IPS-18c (cell line): ENCODE measurements at regions not wholly inside any gene's neighbourhood (a gene's known extent, or its start where the extent isn't known, plus 50 kb on each side); places are given as distances from the start of the nearest gene placed in this dataset.

Source experiments
- H3K4me3 ChIP-seq: 2 replicates; pipeline ENCODE4 v1.7.0; 2013; ENCODE audit warnings: low read depth, mild to moderate bottlenecking, low read length, moderate library complexity; ENCODE audit not compliant: insufficient read depth
- H3K9me3 ChIP-seq: one replicate; pipeline ENCODE4 v1.6.1; 2013; ENCODE audit warnings: mild to moderate bottlenecking, low read length, moderate library complexity; ENCODE audit not compliant: control insufficient read depth, insufficient read depth

- Histone ChIP-seq H3K9me3 (no peaks in the 10 kb centered on the region), H3K4me3 (no peak overlapping the region)
These were observed 342.6 kb upstream of the NFE2L3 start for GRCh38 chr7:25809441-25809840.

GRCh38 chr7:25812086-25812850 is 339.7 kb upstream of the NFE2L3 start:
- no peak overlapping the region for H3K4me3 ChIP-seq
- no peaks in the 10 kb centered on the region for H3K9me3 ChIP-seq

DNA sequence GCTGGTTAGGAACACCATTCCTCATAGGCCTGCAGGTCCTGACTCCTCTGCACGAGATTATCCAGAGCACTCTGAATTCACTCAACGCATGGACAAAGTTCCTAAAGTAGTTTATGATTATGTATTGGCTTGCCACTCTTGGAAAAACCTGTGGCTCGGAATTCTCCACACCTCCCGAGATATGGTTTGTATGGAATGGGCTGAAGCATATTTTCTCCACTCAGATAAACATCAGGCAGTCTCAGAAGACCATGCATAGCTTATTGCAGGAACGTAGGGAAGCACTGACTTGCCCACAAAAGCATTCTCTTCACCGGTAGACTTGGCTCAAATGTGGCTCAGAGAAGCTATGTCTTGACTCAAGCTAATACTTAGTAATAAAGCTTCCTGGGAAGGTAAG is 338.6 kb upstream of the NFE2L3 start:
- Histone ChIP-seq H3K4me3 (no peak overlapping the region), H3K9me3 (no peaks in the 10 kb centered on the region)

DNA sequence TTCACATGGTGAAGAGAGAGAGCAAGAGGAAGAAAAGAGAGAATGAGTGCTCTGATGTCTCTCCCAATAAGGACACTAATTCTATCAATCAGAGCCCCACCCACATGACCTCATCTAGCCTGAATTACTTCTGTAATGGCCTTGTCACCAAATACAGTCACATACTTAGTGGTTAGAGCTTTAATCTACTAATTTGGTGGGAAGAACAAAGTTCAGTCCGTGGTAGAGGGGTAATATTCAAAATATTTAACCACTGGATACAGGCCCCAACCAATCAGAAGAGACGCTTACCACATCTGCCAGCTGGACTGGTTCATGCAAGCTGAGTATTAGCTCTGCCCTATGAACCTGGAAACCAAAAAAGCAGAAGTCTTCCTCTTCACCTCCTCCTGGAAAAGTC is 336.3 kb upstream of the NFE2L3 start:
- no peaks in the 10 kb centered on the region for H3K9me3 ChIP-seq

DNA sequence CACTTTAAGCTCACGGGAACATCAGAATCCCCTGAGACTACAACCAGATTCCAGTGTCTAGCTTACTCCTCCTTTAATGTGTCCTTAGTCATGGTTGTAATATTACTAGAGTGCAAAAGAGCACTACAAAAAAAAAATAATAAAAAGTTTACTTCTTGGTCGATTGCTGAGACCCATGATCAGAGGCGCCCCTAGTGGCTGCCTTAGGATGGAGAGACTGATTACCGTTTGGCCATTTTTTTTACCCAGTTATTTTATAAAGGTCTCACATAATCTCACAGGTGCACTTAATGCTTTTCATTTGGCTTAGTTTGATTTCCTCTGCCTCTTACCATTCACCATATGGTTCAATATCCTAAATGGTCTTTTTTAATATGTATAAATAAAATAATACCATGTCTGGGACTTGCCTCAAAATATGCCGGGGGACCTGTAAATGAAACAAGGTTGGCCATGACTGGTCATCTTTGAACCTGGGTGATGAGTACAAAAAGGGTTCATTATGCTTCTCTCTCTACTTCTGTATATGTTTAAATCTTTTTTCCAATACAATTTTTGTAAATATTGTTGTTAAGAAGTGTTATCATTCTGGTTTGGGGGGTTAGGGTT is 331.5 kb upstream of the NFE2L3 start:
- no peaks in the 10 kb centered on the region for H3K9me3 ChIP-seq
- H3K4me3 ChIP-seq: no peak overlapping the region

More for the DNA sequence above, 336.3 kb upstream of the NFE2L3 start:
- H3K4me3 ChIP-seq: no peak overlapping the region

DNA sequence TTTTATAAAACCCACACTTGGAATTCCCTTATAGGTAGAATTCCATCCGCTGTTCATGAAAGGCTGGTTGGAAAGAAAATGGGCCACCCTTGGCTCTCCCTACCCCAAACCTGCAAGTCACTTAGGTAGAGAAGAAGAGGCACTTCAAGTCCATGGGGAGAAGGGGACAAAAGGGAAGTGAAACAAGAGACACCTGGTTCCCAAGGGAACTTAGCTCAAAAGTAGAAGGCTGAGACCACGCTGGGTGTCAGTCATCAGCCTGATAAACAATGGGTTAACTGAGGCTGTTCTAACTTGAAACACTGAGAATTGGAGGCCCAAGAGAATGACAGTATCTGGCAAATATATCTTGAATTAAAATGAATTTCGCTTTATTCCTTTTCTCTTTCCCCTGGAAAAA is 330.8 kb upstream of the NFE2L3 start:
- H3K4me3 ChIP-seq: no peak overlapping the region
- H3K9me3 ChIP-seq: no peaks in the 10 kb centered on the region

GRCh38 chr7:25822823-25823222 is 329.2 kb upstream of the NFE2L3 start:
- Histone ChIP-seq H3K4me3 (no peak overlapping the region), H3K9me3 (no peaks in the 10 kb centered on the region)

DNA sequence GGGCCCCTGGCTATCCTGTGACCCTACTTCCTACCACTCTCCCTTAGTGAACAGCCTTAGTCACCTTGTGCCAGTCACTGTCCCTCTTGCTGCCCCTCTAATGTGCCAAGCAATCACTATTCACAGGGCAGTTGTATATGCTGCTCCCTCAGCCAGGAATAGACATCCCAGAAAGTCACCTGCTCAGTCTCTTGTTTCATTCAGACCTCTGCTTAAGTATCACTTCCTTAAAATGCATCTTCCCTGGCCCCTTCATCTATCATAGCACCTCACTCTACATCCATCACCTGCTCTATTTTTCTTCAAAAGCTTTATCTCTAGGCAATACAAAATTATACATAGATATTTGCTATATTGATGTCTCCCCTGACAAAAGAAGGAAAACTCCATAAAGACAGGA is 328.4 kb upstream of the NFE2L3 start:
- no peak overlapping the region for H3K4me3 ChIP-seq
- H3K9me3 ChIP-seq: no peaks in the 10 kb centered on the region

- H3K4me3 ChIP-seq: no peak overlapping the region
- no peaks in the 10 kb centered on the region for H3K9me3 ChIP-seq
These were observed 323.5 kb upstream of the NFE2L3 start for GRCh38 chr7:25828468-25828867.

GRCh38 chr7:25829663-25830062 is 322.3 kb upstream of the NFE2L3 start:
- no peaks in the 10 kb centered on the region for H3K9me3 ChIP-seq
- no peak overlapping the region for H3K4me3 ChIP-seq

DNA sequence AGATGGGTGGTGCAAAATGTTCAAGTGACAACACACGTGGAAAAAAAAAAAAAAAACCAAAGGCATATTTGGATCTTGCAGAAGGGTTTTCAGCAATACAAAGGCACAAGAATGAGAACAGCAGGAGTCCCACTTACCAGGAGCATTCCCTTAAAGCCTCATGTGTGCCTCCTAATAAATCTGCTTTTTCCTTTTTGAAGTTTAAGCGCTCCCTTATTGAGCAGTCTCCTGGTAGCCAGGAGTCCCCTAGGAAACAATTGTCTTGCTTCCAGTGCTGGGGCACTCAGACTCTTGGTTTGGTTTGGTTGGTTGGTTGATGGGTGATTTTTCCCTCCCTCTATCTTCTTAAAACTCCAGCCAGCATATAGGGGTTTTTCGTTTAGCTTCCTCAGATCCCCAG is 321.8 kb upstream of the NFE2L3 start:
- Histone ChIP-seq H3K4me3 (no peak overlapping the region), H3K9me3 (no peaks in the 10 kb centered on the region)

DNA sequence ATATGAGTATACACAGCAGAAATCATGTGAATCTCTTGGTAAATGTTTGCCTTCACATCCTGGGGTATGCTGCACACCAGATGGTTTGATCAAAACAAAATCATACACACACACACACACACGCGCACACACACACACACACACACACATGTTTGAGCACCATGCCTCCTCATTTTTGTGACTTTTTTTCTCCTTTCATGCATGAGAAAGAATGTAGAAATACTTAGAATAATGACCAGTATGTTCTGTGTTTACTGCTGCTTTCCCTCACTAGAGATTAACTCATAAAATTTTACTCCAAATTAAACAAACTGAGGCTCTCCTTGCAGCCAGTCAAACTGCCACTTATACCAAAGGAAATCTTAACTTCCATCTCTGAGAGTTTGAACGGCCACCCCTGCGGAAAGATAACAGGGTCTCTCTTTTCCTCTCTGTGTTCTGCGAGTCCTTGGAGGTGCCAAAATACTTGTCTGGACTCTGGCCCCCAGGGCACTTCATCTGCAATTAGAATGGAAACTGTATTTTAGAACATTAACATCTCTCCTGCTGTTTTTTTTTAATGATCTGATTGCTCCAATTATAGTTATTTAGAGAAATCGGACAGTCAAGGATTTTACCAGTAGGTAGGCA is 320.8 kb upstream of the NFE2L3 start:
- Histone ChIP-seq H3K4me3 (no peak overlapping the region), H3K9me3 (no peaks in the 10 kb centered on the region)

- H3K4me3 ChIP-seq: no peak overlapping the region
- H3K9me3 ChIP-seq: no peaks in the 10 kb centered on the region
These were observed 320.1 kb upstream of the NFE2L3 start for GRCh38 chr7:25831831-25832411.

DNA sequence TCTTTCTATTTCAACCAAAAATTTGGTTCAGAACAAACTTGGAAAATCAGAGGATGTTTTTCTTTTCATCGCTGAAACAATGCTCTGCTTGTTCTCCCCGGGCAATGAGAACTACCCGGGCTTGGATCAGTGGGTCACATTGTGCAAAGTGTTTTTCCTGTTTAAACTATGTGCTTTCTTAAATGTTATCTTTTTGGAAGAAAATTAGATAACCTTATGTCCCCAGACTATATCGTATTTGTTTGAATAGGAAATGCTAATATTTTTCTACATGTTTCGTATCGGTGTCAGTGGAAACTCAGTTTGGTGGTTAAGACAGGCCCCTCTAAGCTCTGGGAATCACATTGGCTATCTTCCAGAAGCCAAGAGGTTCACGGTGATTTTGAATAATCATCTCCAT is 319.5 kb upstream of the NFE2L3 start:
- no peak overlapping the region for H3K4me3 ChIP-seq
- no peaks in the 10 kb centered on the region for H3K9me3 ChIP-seq

DNA sequence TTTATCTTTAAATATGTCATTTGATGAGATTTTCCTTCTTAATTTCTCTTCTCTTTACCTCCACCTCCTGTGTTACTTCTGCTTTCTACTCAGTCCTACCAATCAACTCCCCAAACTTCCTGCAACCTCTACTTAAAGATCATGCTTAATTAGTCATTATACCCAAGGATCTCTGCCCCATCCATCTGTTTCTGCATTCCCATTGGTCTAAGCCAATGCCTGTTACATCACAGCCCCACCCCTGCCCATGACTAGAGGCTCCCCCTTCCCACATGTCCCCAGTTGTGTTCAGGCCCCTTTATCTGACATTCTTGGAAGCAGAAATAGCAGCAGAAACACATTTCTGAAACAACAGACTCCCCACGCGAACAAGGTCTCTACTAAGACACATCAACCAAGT is 319.1 kb upstream of the NFE2L3 start:
- Histone ChIP-seq H3K9me3 (no peaks in the 10 kb centered on the region), H3K4me3 (no peak overlapping the region)

GRCh38 chr7:25834050-25834449 is 317.9 kb upstream of the NFE2L3 start:
- Histone ChIP-seq H3K4me3 (no peak overlapping the region), H3K9me3 (no peaks in the 10 kb centered on the region)

GRCh38 chr7:25835197-25835596 is 316.8 kb upstream of the NFE2L3 start:
- no peaks in the 10 kb centered on the region for H3K9me3 ChIP-seq
- H3K4me3 ChIP-seq: no peak overlapping the region
